ENCODE measurements at regions not wholly inside any gene's neighbourhood (a gene's known extent, or its start where the extent isn't known, plus 50 kb on each side); places are given as distances from the start of the nearest gene placed in this dataset.

GRCh38 chr2:8391584-8391983 is 290.3 kb upstream of the ID2 start:
- H3K4me3 ChIP-seq (ENCODE audit: low read depth, low read length), result no peak overlapping the region
- DNase-seq (ENCODE audit: low read depth), result no peak
- TF ChIP-seq POLR2A (IDR thresholded peaks at IDR 0.05; ENCODE audit: extremely low read depth, insufficient read length) (no peak), MYC (IDR thresholded peaks at IDR 0.05; ENCODE audit: low read depth, low read length) (no peak), CTCF (IDR thresholded peaks at IDR 0.05; ENCODE audit: low read depth, low read length) (no peak)
- TF ChIP-seq, protein P1, sequence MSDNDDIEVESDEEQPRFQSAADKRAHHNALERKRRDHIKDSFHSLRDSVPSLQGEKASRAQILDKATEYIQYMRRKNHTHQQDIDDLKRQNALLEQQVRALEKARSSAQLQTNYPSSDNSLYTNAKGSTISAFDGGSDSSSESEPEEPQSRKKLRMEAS (IDR thresholded peaks at IDR 0.05; ENCODE audit: low read depth, low read length), result no peak

GRCh38 chr2:8392098-8392866 is 289.6 kb upstream of the ID2 start:
- DNase-seq (ENCODE audit: low read depth), result no peak
- H3K4me3 ChIP-seq (ENCODE audit: low read depth, low read length), result no peak overlapping the region
- TF ChIP-seq, protein P1 (IDR thresholded peaks at IDR 0.05; ENCODE audit: low read depth, low read length), result no peak
- TF ChIP-seq CTCF (IDR thresholded peaks at IDR 0.05; ENCODE audit: low read depth, low read length) (no peak), MYC (IDR thresholded peaks at IDR 0.05; ENCODE audit: low read depth, low read length) (no peak)

GRCh38 chr2:8393506-8393905 is 288.4 kb upstream of the ID2 start:
- TF ChIP-seq, protein P1 (IDR thresholded peaks at IDR 0.05; ENCODE audit: low read depth, low read length), result no peak
- no peak for DNase-seq (ENCODE audit: low read depth)
- no peak overlapping the region for H3K4me3 ChIP-seq (ENCODE audit: low read depth, low read length)

- no peak overlapping the region for H3K4me3 ChIP-seq (ENCODE audit: low read depth, low read length)
- peak; percentile 69 for DNase-seq (ENCODE audit: low read depth)
- TF ChIP-seq MYC (IDR thresholded peaks at IDR 0.05; ENCODE audit: low read depth, low read length) (no peak), POLR2A (IDR thresholded peaks at IDR 0.05; ENCODE audit: extremely low read depth, insufficient read length) (no peak), CTCF (IDR thresholded peaks at IDR 0.05; ENCODE audit: low read depth, low read length) (no peak)
- TF ChIP-seq, protein P1 (IDR thresholded peaks at IDR 0.05; ENCODE audit: low read depth, low read length), result no peak
These were observed 287.7 kb upstream of the ID2 start for GRCh38 chr2:8394131-8394530.

DNA sequence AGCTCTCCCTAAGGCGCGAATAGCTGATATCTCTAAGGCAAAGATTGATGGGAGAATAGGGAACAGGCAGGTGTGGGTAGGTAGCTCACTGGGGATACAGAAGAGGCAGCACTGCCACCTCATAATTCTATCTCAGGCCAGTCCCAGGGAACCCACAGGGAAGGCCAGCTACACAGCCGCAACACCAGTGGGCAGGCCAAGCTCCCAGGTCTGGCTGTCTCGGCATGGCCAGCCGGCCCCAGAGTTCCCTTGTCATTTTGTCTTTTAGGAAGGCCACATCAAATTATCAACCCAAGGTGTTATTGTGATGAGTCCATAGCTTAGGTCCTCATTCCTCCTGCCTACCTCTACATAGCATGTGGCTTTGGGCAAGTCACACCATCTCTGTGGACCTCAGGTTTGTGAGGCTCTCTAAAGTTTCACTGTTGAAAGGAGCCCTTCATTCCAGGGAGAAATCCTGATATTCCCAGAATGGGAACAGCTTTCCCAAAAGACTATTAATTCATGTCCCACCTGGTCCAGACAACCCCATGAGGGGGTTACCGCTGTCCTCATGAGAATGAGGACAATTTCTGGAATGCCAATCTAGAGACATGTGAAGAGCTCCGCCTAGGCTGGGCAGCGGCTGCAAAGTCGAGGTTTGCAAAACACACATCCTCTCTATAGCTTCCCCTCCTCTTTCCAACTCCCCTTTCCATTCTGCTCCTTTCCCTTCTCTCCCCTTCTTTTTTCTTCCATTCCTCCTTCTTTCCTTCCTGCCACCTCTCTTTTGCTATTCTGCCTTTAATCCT is 287.1 kb upstream of the ID2 start:
- no peak for DNase-seq (ENCODE audit: low read depth)
- TF ChIP-seq MYC (IDR thresholded peaks at IDR 0.05; ENCODE audit: low read depth, low read length) (no peak), CTCF (IDR thresholded peaks at IDR 0.05; ENCODE audit: low read depth, low read length) (no peak), POLR2A (IDR thresholded peaks at IDR 0.05; ENCODE audit: extremely low read depth, insufficient read length) (no peak)
- TF ChIP-seq, protein P1 (IDR thresholded peaks at IDR 0.05; ENCODE audit: low read depth, low read length), result no peak
- H3K4me3 ChIP-seq (ENCODE audit: low read depth, low read length), result no peak overlapping the region

DNA sequence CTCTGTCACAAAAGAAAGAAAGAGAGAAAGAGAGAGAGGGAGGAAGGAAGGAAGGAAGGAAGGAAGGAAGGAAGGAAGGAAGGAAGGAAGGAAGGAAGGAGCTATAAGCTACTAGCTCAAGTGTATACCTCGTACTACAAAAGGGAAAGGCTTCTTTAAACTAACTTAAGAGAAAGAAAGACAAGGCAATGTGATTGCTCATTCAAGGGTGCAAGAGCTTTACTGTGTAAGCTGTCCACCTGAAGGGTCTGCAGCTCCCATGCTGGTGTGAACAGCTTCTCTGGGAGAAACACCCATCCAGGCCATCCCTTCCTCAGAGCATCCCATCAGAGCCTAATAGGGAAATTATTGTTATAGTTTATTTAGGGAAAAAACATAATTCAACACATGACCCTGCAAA is 286.1 kb upstream of the ID2 start:
- TF ChIP-seq MYC (IDR thresholded peaks at IDR 0.05; ENCODE audit: low read depth, low read length), result no peak
- no peak for TF ChIP-seq POLR2A (IDR thresholded peaks at IDR 0.05; ENCODE audit: extremely low read depth, insufficient read length)
- TF ChIP-seq CTCF (IDR thresholded peaks at IDR 0.05; ENCODE audit: low read depth, low read length), result no peak
- TF ChIP-seq, protein P1 (IDR thresholded peaks at IDR 0.05; ENCODE audit: low read depth, low read length), result no peak
- no peak for DNase-seq (ENCODE audit: low read depth)
- H3K4me3 ChIP-seq (ENCODE audit: low read depth, low read length), result no peak overlapping the region

All from NB4 (cell line).